OCI-LY1 (cell line): ENCODE measurements at regions not wholly inside any gene's neighbourhood (a gene's known extent, or its start where the extent isn't known, plus 50 kb on each side); places are given as distances from the start of the nearest gene placed in this dataset.
"Not testable (repeated sequence)": the region's sequence is repeated elsewhere in the genome, so short reads cannot be mapped to it uniquely, and the experiment has no call there.

Source experiments
- H2AFZ ChIP-seq: fragments of 200-600 bp; sonication (generic), shearing (Covaris generic); 2 replicates; pipeline ENCODE4 v1.6.0; 2014; ENCODE audit warnings: antibody characterized with exemption, mild to moderate bottlenecking, low read length
- H3F3A ChIP-seq: fragments of 200-600 bp; sonication (generic), shearing (Covaris generic); 2 replicates; pipeline ENCODE4 v1.6.0; 2014; ENCODE audit warnings: mild to moderate bottlenecking, antibody characterized with exemption, low read length, moderate library complexity; ENCODE audit not compliant: insufficient read depth
- H3K27ac ChIP-seq: fragments of 200-600 bp; sonication (generic); 2 replicates; pipeline ENCODE4 v1.5.1; 2014; ENCODE audit warnings: low read length, mixed run types, mild to moderate bottlenecking, low read depth; ENCODE audit not compliant: poor library complexity, severe bottlenecking
- H3K27me3 ChIP-seq: fragments of 200-600 bp; sonication (generic); 2 replicates; pipeline ENCODE4 v1.6.0; 2014; ENCODE audit warnings: antibody characterized with exemption, mild to moderate bottlenecking, low read length, moderate library complexity; ENCODE audit not compliant: insufficient read depth
- H3K36me3 ChIP-seq: fragments of 200-600 bp; sonication (generic); 2 replicates; pipeline ENCODE4 v1.6.1; 2014; ENCODE audit warnings: mild to moderate bottlenecking, antibody characterized with exemption, low read length, moderate library complexity, mixed read lengths; ENCODE audit not compliant: insufficient read depth
- H3K4me1 ChIP-seq: fragments of 200-600 bp; sonication (generic); 2 replicates; pipeline ENCODE4 v1.5.1; 2014; ENCODE audit warnings: mild to moderate bottlenecking, low read length, moderate library complexity; ENCODE audit not compliant: insufficient read depth, severe bottlenecking
- H3K4me2 ChIP-seq: fragments of 200-600 bp; sonication (generic), shearing (Covaris generic); 2 replicates; pipeline ENCODE4 v1.6.1; 2014; ENCODE audit warnings: low read length
- H3K4me3 ChIP-seq: fragments of 200-600 bp; sonication (generic); 2 replicates; pipeline ENCODE4 v1.5.1; 2014; ENCODE audit warnings: low read length, low read depth, mild to moderate bottlenecking, mixed read lengths; ENCODE audit not compliant: poor library complexity, severe bottlenecking
- H3K79me2 ChIP-seq: fragments of 200-600 bp; shearing (Covaris generic); 2 replicates; pipeline ENCODE4 v1.6.1; 2016; ENCODE audit warnings: mixed run types, low read length, mixed read lengths; ENCODE audit not compliant: insufficient read depth
- H3K9ac ChIP-seq: fragments of 200-600 bp; sonication (generic), shearing (Covaris generic); 2 replicates; pipeline ENCODE4 v1.6.1; 2014; ENCODE audit warnings: mild to moderate bottlenecking, low read length, mixed read lengths
- H3K9me2 ChIP-seq: fragments of 200-600 bp; sonication (generic), shearing (Covaris generic); 2 replicates; pipeline ENCODE4 v1.6.1; 2014; ENCODE audit warnings: low read depth, mild to moderate bottlenecking, low read length, mixed read lengths
- H3K9me3 ChIP-seq: fragments of 200-600 bp; shearing (Covaris generic); 2 replicates; pipeline ENCODE4 v1.6.1; 2014; ENCODE audit warnings: low read length, mixed read lengths
- H4K20me1 ChIP-seq: fragments of 200-600 bp; sonication (generic), shearing (Covaris generic); 2 replicates; pipeline ENCODE4 v1.6.0; 2016; ENCODE audit warnings: mild to moderate bottlenecking, low read length; ENCODE audit not compliant: insufficient read depth
- EZH2 ChIP-seq: fragments of 200-600 bp; sonication (generic), shearing (Covaris generic); IDR thresholded peaks from 2 replicates; pipeline ENCODE4 v1.8.0; 2017; ENCODE audit warnings: borderline replicate concordance, mixed run types, mild to moderate bottlenecking, antibody characterized with exemption, low read length, moderate library complexity, mixed read lengths
- TF ChIP-seq, protein P1 (sequence below): fragments of 200-600 bp; sonication (generic), shearing (Covaris generic); IDR thresholded peaks from 2 replicates; pipeline ENCODE4 v1.5.1; 2017; ENCODE audit warnings: mild to moderate bottlenecking, antibody characterized with exemption, low read length, moderate library complexity, mixed read lengths

DNA sequence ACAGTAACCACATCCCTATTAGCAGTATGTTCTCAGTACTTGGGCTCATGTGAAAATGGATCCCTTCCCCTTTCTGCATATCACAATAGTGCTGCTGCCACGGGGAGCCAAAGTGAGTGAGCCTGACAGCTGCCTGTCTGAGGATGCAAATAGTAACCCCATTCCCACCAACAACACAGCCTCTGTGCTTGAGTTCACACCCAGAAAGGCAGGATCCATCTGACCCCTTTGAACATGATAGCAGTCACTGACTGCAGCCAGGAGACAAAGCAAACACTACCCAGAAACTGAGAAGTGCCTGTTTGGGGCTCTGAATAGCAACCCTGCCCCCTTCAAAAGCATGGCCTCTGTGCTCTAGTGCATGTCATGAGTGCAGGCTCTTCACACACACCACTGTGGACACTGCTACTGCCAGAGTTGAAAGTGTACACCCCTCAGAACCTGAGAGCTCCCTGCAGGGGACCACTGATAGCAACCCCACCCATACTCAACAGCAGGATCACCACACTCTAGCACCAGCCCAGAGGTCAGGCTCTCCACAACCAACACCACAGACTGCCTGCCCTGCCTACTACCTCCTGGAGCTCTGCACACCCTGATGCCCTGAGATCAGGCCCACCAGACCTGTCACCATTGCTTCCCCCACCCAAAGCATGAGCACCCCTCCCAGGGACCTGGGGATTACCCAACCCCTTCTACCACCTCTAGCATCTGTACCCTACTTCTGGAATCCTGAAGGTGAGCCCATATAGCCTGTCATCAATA is 1563.5 kb upstream of the PRR20A start:
- Histone ChIP-seq H2AFZ (no peak overlapping the region), H3K9me3 (no peaks in the 10 kb centered on the region), H3K4me1 (no peaks in the 10 kb centered on the region), H3K79me2 (no peaks in the 10 kb centered on the region), H3K4me2 (no peak overlapping the region), H3K27me3 (no peaks in the 10 kb centered on the region), H4K20me1 (no peaks in the 10 kb centered on the region), H3K4me3 (no peak overlapping the region), H3K9ac (no peak overlapping the region), H3K36me3 (no peaks in the 10 kb centered on the region), H3F3A (no peaks in the 10 kb centered on the region), H3K9me2 (no peaks in the 10 kb centered on the region), H3K27ac (no peak overlapping the region)
- TF ChIP-seq EZH2 = no peak
- TF ChIP-seq, protein P1, sequence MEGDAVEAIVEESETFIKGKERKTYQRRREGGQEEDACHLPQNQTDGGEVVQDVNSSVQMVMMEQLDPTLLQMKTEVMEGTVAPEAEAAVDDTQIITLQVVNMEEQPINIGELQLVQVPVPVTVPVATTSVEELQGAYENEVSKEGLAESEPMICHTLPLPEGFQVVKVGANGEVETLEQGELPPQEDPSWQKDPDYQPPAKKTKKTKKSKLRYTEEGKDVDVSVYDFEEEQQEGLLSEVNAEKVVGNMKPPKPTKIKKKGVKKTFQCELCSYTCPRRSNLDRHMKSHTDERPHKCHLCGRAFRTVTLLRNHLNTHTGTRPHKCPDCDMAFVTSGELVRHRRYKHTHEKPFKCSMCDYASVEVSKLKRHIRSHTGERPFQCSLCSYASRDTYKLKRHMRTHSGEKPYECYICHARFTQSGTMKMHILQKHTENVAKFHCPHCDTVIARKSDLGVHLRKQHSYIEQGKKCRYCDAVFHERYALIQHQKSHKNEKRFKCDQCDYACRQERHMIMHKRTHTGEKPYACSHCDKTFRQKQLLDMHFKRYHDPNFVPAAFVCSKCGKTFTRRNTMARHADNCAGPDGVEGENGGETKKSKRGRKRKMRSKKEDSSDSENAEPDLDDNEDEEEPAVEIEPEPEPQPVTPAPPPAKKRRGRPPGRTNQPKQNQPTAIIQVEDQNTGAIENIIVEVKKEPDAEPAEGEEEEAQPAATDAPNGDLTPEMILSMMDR = no peak

DNA sequence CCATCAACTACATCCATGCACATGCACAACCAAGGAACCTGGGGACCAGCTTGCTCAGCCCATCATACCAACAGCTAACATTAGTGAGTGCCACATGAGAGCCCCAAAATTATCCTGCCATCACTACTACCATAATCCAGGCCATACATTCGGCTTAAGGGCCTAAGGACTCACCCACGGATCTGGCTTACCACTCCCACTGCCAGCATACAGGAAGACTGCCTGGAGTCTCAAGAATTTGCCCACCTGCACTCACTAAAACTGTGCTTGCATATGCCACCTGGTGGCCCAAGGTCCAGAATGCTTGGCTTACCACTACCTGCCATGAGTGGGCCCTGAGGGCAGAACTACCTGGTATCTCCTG is 1562.9 kb upstream of the PRR20A start:
- no peaks in the 10 kb centered on the region for H3F3A ChIP-seq
- no peaks in the 10 kb centered on the region for H3K4me1 ChIP-seq
- H3K27ac ChIP-seq = no peak overlapping the region
- no peak overlapping the region for H3K9ac ChIP-seq
- H3K4me2 ChIP-seq = no peak overlapping the region
- TF ChIP-seq, protein P1 = no peak
- no peak for TF ChIP-seq EZH2
- H3K9me2 ChIP-seq = no peaks in the 10 kb centered on the region
- H3K79me2 ChIP-seq = no peaks in the 10 kb centered on the region
- no peaks in the 10 kb centered on the region for H3K36me3 ChIP-seq
- H4K20me1 ChIP-seq = no peaks in the 10 kb centered on the region
- H2AFZ ChIP-seq = no peak overlapping the region
- H3K9me3 ChIP-seq = no peaks in the 10 kb centered on the region
- no peaks in the 10 kb centered on the region for H3K27me3 ChIP-seq
- H3K4me3 ChIP-seq = no peak overlapping the region

DNA sequence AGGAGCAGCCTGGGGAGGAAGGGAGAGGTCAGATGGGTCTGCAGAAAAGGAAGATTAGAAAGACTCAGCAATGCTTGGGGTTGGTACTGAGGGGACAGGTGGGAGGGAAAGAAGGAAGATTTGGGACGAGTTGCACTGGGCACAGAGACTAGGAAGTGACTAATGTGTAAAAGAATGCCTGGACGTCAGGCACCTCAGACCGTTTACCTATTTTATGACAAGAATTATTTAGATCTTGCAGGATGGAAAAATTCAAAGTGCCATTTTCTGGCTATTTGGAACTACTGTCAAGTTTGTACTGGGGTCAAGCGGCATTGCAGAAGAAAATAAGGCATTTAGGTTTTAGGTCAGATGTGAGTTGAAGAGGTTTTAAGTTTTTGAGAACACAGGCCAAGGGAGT is 1558.4 kb upstream of the PRR20A start:
- not testable (repeated sequence) for H3K9ac ChIP-seq, H3K79me2 ChIP-seq, H3K36me3 ChIP-seq, H3K27me3 ChIP-seq, H3K4me3 ChIP-seq, H4K20me1 ChIP-seq, H3K9me3 ChIP-seq, H3K9me2 ChIP-seq, H2AFZ ChIP-seq, H3K27ac ChIP-seq, H3F3A ChIP-seq, H3K4me1 ChIP-seq, H3K4me2 ChIP-seq

DNA sequence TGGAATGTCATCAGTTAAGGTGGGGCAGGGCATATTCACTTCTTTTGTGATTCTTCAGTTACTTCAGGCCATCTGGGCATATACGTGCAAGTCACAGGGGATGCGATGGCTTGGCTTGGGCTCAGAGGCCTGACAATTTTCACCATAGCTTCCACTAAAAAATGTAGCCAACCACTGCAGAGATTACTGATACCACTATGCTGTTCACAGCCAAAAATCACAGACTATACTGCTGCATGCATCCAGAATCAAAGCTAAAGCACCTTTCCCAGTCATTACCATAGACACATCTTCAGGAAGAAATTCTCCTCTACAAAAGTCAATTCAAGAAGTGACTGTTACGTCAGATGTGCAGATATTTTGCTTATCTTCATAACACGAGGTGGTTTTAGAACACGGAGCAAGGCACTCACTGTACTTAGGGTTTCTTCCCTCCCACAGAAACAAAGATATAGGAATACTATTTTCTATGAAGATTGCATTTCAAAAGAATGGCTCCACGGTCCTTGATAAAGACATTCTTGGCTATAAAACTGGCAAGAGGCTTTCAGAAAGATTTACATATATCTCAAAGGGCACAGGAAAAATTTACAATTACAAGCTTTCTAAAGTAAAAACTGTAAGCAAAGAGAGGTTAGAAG is 1556.6 kb upstream of the PRR20A start:
- Histone ChIP-seq H2AFZ (no peak overlapping the region), H3K9ac (no peak overlapping the region), H3K27ac (no peak overlapping the region), H3K79me2 (no peaks in the 10 kb centered on the region), H3K9me2 (no peaks in the 10 kb centered on the region), H3K9me3 (no peaks in the 10 kb centered on the region), H3K4me2 (no peak overlapping the region), H3K4me1 (no peaks in the 10 kb centered on the region), H3K27me3 (no peaks in the 10 kb centered on the region), H3F3A (no peaks in the 10 kb centered on the region), H4K20me1 (no peaks in the 10 kb centered on the region), H3K4me3 (no peak overlapping the region), H3K36me3 (no peaks in the 10 kb centered on the region)
- TF ChIP-seq, protein P1 = no peak
- TF ChIP-seq EZH2 = no peak
